T-helper 9 cell (primary cell): ENCODE measurements at regions not wholly inside any gene's neighbourhood (a gene's known extent, or its start where the extent isn't known, plus 50 kb on each side); places are given as distances from the start of the nearest gene placed in this dataset.
A peak's percentile ranks its signal among the peaks of the same experiment; 100 is the strongest.
"Not testable (repeated sequence)": the region's sequence is repeated elsewhere in the genome, so short reads cannot be mapped to it uniquely, and the experiment has no call there.

Experiments
- DNase-seq: peaks from one replicate; pipeline ENCODE4 v3.0.0-alpha.2; 2020

DNA sequence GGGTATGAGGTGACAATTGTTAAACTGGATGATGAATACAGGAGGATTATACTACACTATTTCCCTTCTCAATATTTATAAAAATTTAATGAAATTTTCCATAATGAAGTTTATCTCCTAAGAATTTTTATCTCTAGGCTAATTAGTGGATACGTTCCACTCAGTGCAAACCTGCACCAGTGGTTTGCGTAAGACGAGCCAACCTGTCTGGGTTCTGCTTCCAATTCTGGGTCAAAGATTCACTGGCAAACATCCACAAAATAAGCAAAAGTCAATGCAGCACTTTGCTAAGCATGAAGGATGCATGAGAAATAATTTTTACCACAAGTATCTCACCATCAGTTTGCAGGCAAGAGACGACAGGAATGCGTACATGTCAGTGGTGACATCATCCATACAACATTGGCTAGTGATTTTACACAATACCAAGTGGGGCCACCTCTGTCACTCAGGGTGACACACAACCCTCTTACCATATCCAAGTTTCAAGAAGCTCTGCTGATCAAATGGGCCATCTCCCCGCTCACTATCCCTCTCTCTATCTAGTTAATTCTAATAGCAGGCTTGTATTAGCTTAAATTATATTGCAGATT is 51.7 kb downstream of the FAM50B start:
- no peak for DNase-seq

DNA sequence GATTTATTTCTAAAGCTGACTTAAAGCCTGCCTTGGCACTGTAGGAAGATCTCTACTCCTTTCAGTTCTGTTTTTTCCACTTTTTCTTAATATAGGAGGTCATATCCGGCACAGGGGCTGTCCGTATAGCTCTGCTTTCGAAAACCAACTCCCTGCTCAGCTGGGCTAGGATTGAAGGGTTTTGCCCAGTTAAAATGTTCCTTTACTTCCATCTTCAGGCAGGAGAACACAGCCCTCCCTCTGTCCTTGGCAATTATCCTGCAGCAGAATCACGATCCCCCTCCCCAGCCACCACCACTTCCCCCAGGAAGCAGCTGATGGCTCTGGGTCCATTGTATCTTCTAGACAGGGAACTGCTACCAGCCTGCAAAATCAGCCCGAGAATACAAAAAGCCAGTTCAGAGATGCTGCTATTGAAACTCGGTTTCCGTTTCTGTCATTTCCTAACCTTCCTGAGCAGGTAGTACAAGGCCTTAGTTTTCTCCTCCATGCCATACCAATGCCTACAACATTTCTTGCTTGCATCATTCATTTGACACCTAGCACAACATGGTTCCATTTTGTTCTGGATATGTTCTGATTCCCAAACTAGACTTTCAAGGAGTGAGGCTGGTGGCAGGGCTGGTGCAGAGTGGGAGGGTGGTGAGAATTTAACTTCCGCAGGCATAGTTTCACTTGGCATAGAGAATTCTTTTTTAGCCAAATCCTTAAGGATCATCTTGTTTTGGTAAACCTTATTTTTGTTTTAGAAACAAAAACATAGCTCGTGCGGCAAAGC is 53.9 kb downstream of the FAM50B start:
- DNase-seq = no peak

DNA sequence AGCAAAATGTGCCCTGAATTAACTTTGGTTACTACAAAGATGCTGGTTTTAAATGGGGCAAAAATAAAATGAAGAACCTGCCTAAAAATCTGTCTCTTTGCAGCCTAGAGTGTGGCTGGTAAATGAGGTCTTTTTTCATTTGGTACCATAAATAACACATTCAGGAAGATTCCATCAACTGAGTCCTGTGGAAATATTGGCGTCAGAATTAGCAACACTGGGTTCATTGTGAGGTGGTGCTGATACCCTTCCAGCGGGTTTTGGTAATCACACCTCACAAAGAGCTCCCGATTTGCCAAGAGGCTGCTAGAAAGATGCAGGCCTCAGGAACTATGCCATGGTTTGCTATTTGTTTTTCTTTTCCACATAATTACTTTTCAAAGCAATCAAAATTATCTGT is 55.3 kb downstream of the FAM50B start:
- no peak for DNase-seq

DNA sequence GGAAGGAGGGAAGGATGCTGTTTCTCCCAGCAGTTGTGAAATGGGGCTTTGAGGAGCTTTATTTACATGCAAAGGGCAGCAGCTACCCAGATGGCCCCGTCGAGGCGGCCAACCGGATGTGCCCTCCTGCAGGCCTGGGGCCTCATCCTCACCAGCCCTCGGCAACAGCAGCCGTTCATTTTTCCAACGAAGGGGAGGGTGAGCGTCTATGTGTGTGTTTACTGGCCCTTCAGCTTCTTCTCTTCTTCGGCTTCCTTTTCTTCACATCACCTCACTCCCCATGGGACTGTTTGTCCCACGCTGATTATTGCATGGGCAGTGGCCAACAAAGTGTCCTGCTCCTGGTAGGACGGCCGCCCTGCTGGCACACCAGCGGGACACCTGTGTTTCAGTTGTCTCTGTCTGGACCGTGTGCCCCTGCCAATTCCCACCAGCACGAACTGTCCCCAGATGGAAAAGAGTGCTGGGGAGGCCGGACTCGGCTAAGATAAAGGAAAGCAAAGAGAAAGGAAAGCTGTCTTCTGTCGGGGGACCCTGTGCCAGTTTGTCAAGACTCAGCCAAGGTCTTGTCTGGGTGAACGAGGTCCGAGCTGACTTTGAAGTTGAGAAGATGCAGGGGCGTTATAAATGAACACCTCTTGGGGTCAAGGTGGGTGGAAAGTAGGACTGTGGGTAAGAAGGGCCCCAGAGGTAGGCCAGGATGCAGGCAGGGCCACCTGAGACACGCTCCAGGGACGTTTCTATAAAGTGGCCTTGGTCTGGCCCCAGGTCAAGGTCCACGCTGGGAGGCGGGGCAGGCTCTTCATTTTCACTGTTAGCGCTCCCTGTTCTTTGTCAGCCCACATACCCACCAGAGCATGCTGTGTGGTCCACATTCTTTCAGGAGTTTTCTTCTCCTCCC is 57.0 kb downstream of the FAM50B start:
- no peak for DNase-seq

- no peak for DNase-seq
These were observed 57.6 kb downstream of the FAM50B start for GRCh38 chr6:3906846-3907151.

GRCh38 chr6:3908223-3908622 is 59.0 kb downstream of the FAM50B start:
- DNase-seq = no peak

DNA sequence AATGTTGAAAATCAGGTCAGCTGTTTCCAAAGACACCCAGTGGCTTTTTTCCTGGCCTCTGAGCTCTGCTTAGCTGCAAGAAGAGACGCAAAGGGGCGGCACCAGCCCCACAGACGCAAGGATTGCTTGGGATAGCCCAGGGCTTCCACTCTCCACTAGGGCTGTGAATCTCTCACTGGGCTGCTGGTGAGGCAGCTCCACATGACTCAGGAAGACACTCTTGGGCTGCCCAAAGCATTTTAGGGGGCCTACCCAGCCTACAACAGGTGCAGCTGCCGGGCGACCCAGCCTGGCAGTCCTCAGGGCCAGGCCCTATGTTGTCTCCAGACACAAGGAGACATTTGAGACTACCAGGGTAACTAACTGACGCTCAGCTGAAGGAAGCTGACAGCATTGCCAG is 59.8 kb downstream of the FAM50B start:
- no peak for DNase-seq

GRCh38 chr6:3910106-3910663 is 61.0 kb downstream of the FAM50B start:
- no peak for DNase-seq

GRCh38 chr6:3911130-3911529 is 62.0 kb downstream of the FAM50B start:
- no peak for DNase-seq

DNA sequence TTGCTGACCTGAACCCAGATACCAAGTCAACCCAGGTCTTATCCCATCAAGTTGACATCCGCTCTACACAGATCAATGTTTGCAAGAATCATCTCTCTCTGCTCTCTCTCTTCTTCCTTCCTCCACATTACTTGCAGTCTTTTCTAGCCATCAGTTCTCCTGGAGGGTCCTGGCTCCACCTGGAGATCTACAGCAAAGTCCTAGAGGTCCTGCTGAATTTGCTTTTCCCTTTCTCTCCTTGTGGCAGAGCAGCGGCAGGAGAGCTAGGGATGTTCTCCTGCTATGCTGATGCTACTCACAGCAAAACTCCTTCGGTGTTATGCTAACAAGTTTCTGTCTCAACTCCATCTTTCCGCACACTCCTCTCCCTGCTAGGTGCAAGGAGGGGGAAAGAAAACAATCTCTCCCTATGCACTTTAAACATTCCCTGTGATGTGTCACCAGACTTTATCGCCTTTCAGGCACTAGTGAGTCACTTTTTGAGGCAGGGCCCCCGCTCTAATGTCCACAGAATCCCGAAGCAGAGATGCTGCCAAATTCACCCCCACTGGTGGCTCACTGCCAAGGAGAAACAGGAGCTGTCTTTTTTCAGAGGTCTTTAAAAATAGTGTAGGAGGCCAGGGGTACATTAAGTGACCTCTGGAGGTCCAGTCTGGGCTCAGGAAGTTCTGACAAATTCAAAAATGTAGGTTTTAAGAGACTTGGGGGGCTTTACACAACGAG is 62.6 kb downstream of the FAM50B start:
- no peak for DNase-seq

DNA sequence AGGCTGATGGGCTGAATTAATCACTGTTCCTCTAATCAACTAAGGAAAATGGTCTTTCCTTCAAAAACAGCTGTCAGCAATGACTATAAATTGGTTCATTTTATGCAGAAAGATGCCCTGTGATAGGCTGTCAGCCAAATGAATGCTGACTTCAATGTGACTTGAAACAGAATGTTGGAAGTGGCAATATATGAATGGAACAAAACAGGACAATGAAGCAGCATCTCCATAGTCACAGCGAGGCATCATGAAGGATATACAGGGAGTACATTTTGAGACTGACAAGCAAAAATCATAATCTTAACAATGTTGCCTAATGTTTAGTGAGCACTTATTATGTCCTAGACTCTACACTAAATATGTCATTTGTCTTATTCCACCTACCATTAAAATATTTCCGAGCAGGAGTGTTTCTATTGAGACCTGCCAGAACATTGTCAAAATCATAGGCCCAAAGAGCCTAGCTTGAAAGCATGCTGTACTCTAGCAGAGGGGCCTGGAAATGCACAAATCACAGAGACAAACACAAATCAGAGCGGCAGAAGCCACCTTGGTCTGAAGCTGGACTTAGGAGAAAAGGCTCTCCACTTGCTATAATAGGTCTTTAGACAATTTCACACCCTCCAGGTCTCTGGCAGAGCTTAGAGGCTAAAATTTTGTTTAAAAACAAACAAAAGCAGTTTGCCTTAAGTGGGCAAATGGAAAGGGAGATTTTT is 63.3 kb downstream of the FAM50B start:
- DNase-seq = no peak

DNA sequence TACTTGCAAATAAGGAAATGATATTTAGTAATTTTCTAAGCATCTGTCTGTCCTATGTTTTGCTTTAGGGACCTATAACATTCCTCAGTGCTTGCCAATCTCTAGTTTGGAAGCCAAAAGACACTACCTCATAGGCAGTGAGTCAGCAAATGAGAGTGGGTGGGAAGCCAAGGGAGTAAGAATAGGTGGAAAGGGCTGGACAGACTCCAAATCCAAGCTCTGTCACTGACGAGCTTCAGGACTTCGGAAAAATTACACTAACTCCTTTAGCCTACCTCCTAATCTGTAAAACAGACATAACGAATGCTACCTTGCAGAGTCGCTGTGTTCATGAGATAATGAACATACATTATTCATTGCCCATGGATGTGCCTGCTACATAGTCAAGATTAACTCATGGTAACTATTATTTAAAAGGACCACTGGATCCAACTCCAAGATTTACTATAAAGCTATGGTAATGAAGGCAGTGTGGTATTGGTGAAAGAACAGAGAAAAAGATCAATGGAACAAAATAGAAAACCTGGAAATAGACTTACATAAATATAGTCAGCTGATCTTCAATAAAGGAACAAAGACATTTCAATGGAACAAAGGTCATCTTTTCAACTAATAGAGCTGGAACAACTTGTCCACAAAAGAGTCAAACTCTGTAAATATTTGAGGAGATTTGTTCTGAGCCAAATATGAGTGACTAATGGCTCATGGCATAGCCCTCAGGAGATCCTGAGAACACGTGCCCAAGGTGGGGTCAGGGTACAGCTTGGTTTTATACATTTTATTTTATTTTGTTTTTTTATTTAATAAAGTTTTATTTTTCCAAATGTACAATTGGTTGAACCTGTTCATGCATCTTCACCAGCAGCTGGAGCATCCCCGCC is 64.1 kb downstream of the FAM50B start:
- DNase-seq = no peak

DNA sequence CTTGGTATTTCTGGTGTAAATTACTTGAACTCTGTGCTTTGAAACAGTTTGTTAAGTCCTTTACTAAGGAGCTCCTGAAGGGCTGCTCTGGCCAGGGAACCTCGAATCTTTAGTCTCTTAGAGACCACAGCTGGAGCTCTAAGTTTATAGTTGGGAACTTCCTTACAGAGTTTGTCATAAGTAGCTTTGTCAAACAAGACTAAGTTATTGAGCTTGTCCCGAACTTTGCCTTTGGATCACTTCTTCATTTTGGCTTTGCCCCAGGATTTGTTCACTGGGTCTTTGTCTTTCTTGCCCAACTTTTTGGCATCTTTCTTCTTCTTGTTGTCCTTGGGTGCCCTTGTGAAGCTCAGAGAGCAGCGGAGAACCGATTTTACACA is 64.8 kb downstream of the FAM50B start:
- no peak for DNase-seq

GRCh38 chr6:3915076-3915791 is 66.1 kb downstream of the FAM50B start:
- peak; percentile 4 for DNase-seq

- no peak for DNase-seq
These were observed 67.0 kb downstream of the FAM50B start for GRCh38 chr6:3916211-3916610.

DNA sequence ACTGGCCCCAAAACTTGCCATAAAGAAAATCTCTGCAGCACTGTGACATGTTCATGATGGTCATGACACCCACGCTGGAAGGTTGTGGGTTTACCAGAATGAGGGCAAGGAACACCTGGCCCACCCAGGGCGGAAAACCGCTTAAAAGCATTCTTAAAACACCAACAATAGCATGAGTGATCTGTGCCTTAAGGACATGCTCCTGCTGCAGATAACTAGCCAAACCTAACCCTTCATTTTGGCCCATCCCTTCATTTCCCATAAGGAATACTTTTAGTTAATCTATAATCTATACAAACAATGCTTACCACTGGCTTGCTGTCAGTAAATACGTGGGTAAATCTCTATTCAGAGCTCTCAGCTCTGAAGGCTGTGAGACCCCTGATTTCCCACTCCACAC is 67.6 kb downstream of the FAM50B start:
- DNase-seq = not testable (repeated sequence)

DNA sequence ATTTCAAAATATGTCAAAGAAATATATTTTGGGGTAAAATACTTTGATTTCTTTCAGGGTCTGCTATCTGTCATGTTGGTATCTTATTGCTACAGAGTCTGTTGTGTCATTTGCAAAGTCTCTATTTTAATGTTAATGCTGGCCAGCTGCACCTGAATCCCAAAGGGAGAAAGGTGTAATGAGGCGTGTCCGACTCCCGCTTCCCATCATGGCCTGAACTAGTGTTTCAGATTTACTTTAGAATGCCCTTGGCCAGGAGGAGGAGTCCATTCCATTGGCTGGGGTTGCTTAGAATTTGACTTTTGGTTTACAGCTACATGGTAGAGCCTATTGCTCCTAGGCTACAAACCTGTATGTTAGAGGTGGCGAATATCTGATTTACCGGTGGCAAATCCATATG is 69.3 kb downstream of the FAM50B start:
- no peak for DNase-seq

GRCh38 chr6:3919130-3919628 is 70.0 kb downstream of the FAM50B start:
- DNase-seq = no peak

GRCh38 chr6:3919849-3920248 is 70.7 kb downstream of the FAM50B start:
- DNase-seq = no peak

- DNase-seq = no peak
These were observed 71.1 kb downstream of the FAM50B start for GRCh38 chr6:3920321-3920720.
